Right lung (tissue), 2 donors: ENCODE measurements at regions not wholly inside any gene's neighbourhood (a gene's known extent, or its start where the extent isn't known, plus 50 kb on each side); places are given as distances from the start of the nearest gene placed in this dataset.
A peak's percentile ranks its signal among the peaks of the same experiment; 100 is the strongest.
"Not testable (repeated sequence)": the region's sequence is repeated elsewhere in the genome, so short reads cannot be mapped to it uniquely, and the experiment has no call there.

Experiments
- DNase-seq, 2 donors: peaks; one replicate each; pipeline ENCODE4 v3.0.0-alpha.2; 2013

- no peak for DNase-seq
Observed at GRCh38 chr9:25453875-25454274, 224.4 kb downstream of the TUSC1 start.

GRCh38 chr9:25449503-25449902, 228.7 kb downstream of the TUSC1 start:
- no peak for DNase-seq

- not testable (repeated sequence) for DNase-seq
Observed at GRCh38 chr9:25445721-25446120, 232.5 kb downstream of the TUSC1 start.

GRCh38 chr9:25442526-25442925, 235.7 kb downstream of the TUSC1 start:
- DNase-seq, result no peak

- no peak for DNase-seq
Observed at GRCh38 chr9:25427898-25428297, 250.3 kb downstream of the TUSC1 start.

DNA sequence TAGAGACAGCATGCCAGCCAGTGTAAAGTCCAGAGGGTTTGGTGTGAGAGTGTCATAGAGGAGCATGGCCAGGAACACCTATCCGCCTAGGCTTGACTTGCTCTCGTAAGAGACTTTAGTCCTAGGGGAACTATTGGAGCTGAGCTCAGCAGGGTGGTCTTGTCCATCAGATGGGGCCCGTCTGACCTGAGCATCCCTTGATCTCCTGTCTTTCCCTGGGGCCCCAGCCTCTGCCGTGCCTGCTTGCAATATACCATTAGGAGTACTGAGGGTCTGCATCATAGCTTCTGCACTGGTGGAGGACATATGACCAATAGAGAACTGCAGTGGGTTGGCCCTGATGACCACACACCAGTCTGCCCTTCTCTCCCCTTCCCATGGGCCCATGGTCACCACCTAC, 251.0 kb downstream of the TUSC1 start:
- DNase-seq, result no peak

GRCh38 chr9:25421560-25421959, 256.7 kb downstream of the TUSC1 start:
- no peak for DNase-seq

GRCh38 chr9:25418974-25419373, 259.3 kb downstream of the TUSC1 start:
- no peak for DNase-seq

GRCh38 chr9:25415718-25416117, 262.5 kb downstream of the TUSC1 start:
- DNase-seq, result peak; percentile 1 to 10

- DNase-seq, result no peak
Observed at GRCh38 chr9:25412646-25413045, 265.6 kb downstream of the TUSC1 start.

- DNase-seq, result no peak
Observed at GRCh38 chr9:25397746-25398145, 280.5 kb downstream of the TUSC1 start.

- no peak for DNase-seq
Observed at GRCh38 chr9:25396828-25397227, 281.4 kb downstream of the TUSC1 start.

DNA sequence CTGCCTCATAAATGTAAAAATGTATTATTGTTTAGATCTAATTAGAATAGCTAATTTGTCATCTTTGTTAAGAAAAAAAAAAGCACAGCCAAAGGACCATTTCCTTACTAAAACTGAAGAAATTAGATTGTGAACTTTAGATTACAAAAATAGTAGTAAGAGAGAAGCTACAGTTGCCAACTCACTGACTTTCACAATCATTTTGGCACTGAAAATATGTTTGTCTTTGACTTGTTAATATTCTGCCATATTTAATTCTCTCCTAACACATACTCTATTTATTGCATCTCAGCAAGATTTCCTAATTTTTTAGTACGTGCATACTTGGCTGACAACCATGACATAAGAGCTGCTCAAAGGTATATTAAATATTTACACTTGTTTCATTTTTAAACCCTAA, 297.1 kb downstream of the TUSC1 start:
- peak; percentile 42 to 49 for DNase-seq

- DNase-seq, result no peak
Observed at GRCh38 chr9:25377039-25377438, 301.2 kb downstream of the TUSC1 start.

DNA sequence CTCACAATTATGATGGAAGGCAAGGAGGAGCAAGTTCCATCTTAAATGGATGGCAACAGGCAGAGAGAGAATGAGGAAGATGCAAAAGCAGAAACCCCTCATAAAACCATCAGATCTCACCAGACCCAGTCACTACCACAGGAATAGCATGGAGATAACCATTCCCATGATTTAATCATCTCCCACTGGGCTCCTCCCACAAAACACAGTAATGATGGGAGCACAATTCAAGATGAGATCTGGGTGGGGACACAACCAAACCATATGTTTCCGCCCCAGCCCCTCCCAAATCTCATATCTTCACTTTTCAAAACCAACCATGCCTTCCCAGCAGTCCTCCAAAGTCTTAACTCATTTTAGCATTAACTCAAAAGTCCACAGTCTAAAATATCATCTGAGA, 304.0 kb downstream of the TUSC1 start:
- no peak for DNase-seq

- DNase-seq, result peak in 1 of 2 donors; percentile 6
Observed at GRCh38 chr9:25366906-25367305, 311.3 kb downstream of the TUSC1 start.

DNA sequence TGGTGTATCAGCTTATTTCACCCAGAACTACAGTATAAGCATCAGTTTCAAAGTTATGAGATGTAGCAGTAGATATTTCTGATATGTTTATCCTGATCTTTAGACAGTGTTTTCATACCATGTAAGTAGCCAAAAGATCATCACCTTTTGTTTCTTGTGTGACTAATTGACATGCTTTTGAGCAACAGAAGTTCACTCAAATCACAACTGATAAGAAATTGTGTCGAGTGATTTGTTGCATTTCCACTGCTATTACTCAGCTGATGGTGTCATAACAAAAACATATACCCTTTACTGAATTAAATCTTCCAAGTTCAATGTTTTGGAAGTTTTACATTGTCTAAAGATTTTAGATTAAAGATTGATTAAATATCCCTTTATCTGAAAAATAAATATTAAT, 324.5 kb downstream of the TUSC1 start:
- no peak for DNase-seq

DNA sequence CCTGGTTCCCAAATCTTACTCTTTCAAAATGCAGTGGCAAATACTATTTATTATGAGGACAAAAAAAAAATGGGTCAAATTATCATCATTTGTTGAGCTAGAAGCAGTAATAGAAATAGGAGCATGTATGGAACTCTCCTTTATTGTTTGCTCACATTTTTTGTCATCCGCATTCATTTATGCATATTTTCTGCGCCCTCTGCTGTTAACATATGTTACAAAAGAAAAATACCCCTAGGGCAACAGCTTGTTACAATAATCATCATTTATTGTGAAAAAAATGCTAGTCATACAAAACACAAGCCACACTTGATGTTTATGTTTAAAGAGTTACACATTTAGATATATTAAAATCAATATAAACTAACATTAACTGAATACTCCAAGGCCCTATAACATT, 328.2 kb downstream of the TUSC1 start:
- DNase-seq, result no peak

GRCh38 chr9:25322142-25322541, 356.1 kb downstream of the TUSC1 start:
- DNase-seq, result no peak

GRCh38 chr9:25310961-25311360, 367.3 kb downstream of the TUSC1 start:
- DNase-seq, result no peak

DNA sequence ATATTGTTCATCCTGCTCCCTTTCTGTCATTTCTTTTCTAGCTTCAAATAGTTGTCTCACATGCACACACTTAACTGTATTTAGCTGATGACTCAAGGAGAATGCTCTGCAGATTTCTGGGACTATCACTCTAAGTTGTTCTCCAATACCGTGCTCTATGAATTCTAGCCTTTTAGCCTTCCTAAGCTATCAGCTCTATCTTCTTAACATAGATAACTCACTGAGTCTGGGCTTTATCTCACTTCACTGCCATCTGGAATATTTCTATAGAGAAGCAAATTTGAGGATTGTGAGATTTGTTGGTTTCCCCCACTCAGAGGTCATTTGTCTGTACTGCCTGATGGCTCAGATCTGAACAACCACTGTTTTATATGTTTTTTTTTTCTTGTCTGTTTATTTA, 369.7 kb downstream of the TUSC1 start:
- no peak for DNase-seq

- DNase-seq, result no peak
Observed at GRCh38 chr9:25302601-25303000, 375.6 kb downstream of the TUSC1 start.

- DNase-seq, result not testable (repeated sequence)
Observed at GRCh38 chr9:25288195-25288594, 390.0 kb downstream of the TUSC1 start.

DNA sequence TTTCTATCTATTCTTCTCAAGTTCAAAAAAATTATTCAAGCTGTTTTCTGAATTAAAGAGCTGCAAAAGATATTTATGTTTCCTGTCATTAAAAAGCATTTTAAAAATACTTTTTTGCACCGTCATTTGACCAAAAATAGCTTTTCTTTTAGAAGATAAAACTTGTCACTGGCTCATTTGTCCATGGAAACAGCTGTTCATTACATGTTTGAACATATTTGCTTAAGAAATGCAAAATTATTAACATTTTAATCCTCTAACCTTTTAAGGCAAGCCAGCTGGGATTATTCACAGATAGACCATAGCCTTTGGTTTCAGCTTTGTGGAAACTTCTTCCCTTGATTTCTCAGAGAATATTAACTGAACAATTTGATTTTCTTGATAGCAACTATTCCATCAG, 393.9 kb downstream of the TUSC1 start:
- peak; percentile 78 to 81 for DNase-seq

GRCh38 chr9:25282946-25283345, 395.3 kb downstream of the TUSC1 start:
- peak in 1 of 2 donors; percentile 41 for DNase-seq
